Neural crest cell (in vitro differentiated cells): ENCODE measurements at regions not wholly inside any gene's neighbourhood (a gene's known extent, or its start where the extent isn't known, plus 50 kb on each side); places are given as distances from the start of the nearest gene placed in this dataset.

Experiments
- DNase-seq: peaks from one replicate; pipeline ENCODE4 v3.0.0; 2021; ENCODE audit warnings: low read depth, mixed read lengths, low spot score
- H3K27ac Mint-ChIP-seq: one replicate; pipeline ENCODE4 v1.8.0; 2021; ENCODE audit warnings: mild to moderate bottlenecking, mixed read lengths; ENCODE audit not compliant: unreplicated experiment
- H3K27me3 Mint-ChIP-seq: 2 replicates; pipeline ENCODE4 v1.8.0; 2021; ENCODE audit warnings: low read depth, mild to moderate bottlenecking, mixed read lengths
- H3K36me3 Mint-ChIP-seq: 2 replicates; pipeline ENCODE4 v1.8.0; 2021; ENCODE audit warnings: low read depth, mild to moderate bottlenecking, mixed read lengths
- H3K4me1 Mint-ChIP-seq: 2 replicates; pipeline ENCODE4 v1.8.0; 2021; ENCODE audit warnings: mixed read lengths
- H3K4me3 Mint-ChIP-seq: one replicate; pipeline ENCODE4 v1.8.0; 2021; ENCODE audit warnings: mild to moderate bottlenecking, mixed read lengths
- H3K9me3 Mint-ChIP-seq: 2 replicates; pipeline ENCODE4 v1.8.0; 2021; ENCODE audit warnings: mixed read lengths
- CTCF ChIP-seq: fragments of 200-600 bp; sonication (generic); conservative IDR thresholded peaks from 2 replicates; pipeline ENCODE4 v1.5.0; 2021; ENCODE audit warnings: antibody characterized with exemption, mild to moderate bottlenecking

DNA sequence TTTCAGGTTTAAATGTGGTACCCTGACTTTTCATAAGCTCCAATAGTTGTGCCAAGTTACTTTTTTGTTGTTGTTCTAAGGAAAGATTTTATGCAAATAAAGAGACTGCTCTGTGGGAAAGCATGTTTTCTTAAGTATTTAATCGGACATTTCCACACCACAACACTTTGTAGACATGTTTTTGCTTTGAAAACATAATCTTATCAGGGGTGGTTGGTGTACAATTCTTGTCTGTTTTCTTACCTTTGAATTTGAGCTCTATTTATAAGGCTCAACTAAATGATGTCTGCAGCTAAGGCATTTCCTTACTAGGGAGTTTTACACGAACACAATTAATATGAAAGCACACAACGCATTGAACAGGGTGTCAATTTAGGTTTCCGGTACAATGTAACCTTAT, 81.5 kb upstream of the CDIN1 start:
- DNase-seq: no peak
- H3K27ac Mint-ChIP-seq: no peak overlapping the region
- no peaks in the 10 kb centered on the region for H3K27me3 Mint-ChIP-seq
- peaks cover 26% of the 10 kb centered on the region for H3K4me1 Mint-ChIP-seq
- H3K4me3 Mint-ChIP-seq: no peak overlapping the region
- no peak for TF ChIP-seq CTCF
- no peaks in the 10 kb centered on the region for H3K9me3 Mint-ChIP-seq
- no peaks in the 10 kb centered on the region for H3K36me3 Mint-ChIP-seq

- no peak for DNase-seq
- H3K27ac Mint-ChIP-seq: no peak overlapping the region
- no peak for TF ChIP-seq CTCF
- no peak overlapping the region for H3K4me3 Mint-ChIP-seq
- H3K4me1 Mint-ChIP-seq: peaks cover 26% of the 10 kb centered on the region
- no peaks in the 10 kb centered on the region for H3K27me3 Mint-ChIP-seq
- H3K9me3 Mint-ChIP-seq: no peaks in the 10 kb centered on the region
- no peaks in the 10 kb centered on the region for H3K36me3 Mint-ChIP-seq
Measured at GRCh38 chr15:36498401-36498800, 81.0 kb upstream of the CDIN1 start.

DNA sequence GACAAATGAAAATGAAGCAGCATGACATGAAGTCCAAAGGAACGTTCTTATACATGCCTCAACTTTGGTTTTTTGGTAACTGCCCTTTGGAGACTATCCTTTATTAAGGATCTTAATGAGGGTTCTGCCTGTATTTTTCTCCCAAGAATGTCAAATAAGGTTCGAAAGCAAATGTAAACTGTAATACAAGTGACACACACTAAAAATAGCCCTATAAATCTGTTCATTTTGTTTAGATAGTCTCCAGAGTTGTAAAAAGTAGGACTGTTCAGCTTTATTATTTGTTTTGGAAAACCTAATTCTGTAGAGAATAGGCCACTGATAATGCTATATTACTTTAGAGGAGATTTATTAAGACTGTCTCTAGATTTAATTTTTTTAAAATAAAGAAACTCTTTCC, 80.5 kb upstream of the CDIN1 start:
- H3K36me3 Mint-ChIP-seq: no peaks in the 10 kb centered on the region

DNA sequence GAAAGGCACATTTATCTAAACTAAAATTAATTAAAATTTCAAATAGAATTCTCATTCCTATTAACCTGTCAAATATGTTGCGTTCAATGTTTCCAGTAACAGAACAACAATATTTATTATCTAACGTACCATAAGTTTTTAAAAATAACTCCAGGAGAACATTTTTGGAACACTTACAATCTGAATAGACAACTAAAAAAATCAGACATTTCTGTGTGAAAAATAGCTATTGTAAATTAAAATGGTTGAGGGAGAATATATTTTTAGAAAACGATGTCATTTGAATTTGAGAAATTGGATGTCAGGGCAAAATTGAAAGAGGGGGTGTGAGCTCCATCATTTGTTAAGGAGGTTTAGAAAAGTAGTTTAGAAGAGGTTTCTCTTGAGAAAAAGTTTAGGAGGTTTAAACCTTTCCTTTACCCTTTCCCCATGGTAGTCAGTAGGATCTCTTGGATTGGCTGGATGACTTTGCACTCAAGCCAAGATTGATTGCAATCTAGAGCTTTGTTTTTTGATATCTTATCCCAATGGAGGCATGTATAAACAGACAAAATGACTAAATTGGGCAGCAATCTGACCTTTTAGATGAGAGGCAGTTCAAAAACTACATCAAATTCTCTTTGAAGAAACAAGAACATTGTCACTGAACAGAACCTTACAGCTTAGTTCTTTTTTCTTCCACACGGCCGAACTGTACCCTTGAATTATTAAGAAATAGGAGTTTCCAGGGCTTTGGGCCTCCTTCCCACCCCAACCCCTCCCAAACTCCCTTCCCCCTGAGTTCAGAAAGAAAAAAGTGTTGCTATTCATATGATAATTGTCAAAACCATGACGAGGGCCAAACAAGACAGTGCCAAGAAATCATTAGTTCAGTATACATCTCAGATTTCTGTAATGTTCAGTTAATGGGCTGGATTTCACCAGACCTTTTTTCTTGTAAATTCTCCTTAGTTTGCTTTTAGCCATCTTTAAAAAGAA, 79.7 kb upstream of the CDIN1 start:
- DNase-seq: no peak
- no peak overlapping the region for H3K4me3 Mint-ChIP-seq
- H3K36me3 Mint-ChIP-seq: no peaks in the 10 kb centered on the region
- H3K9me3 Mint-ChIP-seq: no peaks in the 10 kb centered on the region
- no peaks in the 10 kb centered on the region for H3K27me3 Mint-ChIP-seq
- H3K27ac Mint-ChIP-seq: no peak overlapping the region
- no peak for TF ChIP-seq CTCF
- peaks cover 26% of the 10 kb centered on the region for H3K4me1 Mint-ChIP-seq

More for the DNA sequence above, 80.5 kb upstream of the CDIN1 start:
- Mint-ChIP-seq H3K27ac (no peak overlapping the region), H3K4me3 (no peak overlapping the region), H3K27me3 (no peaks in the 10 kb centered on the region), H3K9me3 (no peaks in the 10 kb centered on the region), H3K4me1 (peaks cover 26% of the 10 kb centered on the region)
- no peak for DNase-seq
- no peak for TF ChIP-seq CTCF

GRCh38 chr15:36501063-36501678, 78.3 kb upstream of the CDIN1 start:
- H3K4me1 Mint-ChIP-seq: peaks cover 20% of the 10 kb centered on the region
- no peak overlapping the region for H3K27ac Mint-ChIP-seq
- DNase-seq: peak; percentile 18
- H3K4me3 Mint-ChIP-seq: no peak overlapping the region
- TF ChIP-seq CTCF: peak; percentile 83
- H3K27me3 Mint-ChIP-seq: no peaks in the 10 kb centered on the region
- no peaks in the 10 kb centered on the region for H3K36me3 Mint-ChIP-seq
- H3K9me3 Mint-ChIP-seq: no peaks in the 10 kb centered on the region
